Aorta (tissue), 5 donors: ENCODE measurements at regions not wholly inside any gene's neighbourhood (a gene's known extent, or its start where the extent isn't known, plus 50 kb on each side); places are given as distances from the start of the nearest gene placed in this dataset.
"Not testable (repeated sequence)": the region's sequence is repeated elsewhere in the genome, so short reads cannot be mapped to it uniquely, and the experiment has no call there.

Experiments used
- ATAC-seq: fragments of 200-7000 bp; cut with Tn5 transposase; one replicate; pipeline ENCODE4 v1.9.1; 2022; ENCODE audit warnings: moderate library complexity; ENCODE audit not compliant: low FRiP score
- DNase-seq, 2 donors: peaks; one replicate each; pipeline ENCODE4 v3.0.0-alpha.2; 2020
- H3K27ac ChIP-seq, 2 donors: one replicate each; pipeline ENCODE4 v1.5.1; 2013; ENCODE audit warnings: low read length in 2 of 2, mild to moderate bottlenecking in 2 of 2, moderate library complexity in 2 of 2, control low read depth in 1 of 2, inconsistent platforms in 1 of 2, low read depth in 1 of 2
- H3K27me3 ChIP-seq, 2 donors: one replicate each; pipeline ENCODE4 v1.6.1; 2013; ENCODE audit warnings: control low read depth in 1 of 2, low read length in 1 of 2, mild to moderate bottlenecking in 1 of 2, moderate library complexity in 1 of 2; ENCODE audit not compliant: insufficient read depth in 2 of 2, control insufficient read depth in 1 of 2
- H3K36me3 ChIP-seq, 2 donors: one replicate each; pipeline ENCODE4 v1.6.1; 2013; ENCODE audit warnings: control low read depth in 1 of 2, low read length in 1 of 2, mild to moderate bottlenecking in 1 of 2; ENCODE audit not compliant: insufficient read depth in 2 of 2, control insufficient read depth in 1 of 2
- H3K4me1 ChIP-seq, 2 donors: one replicate each; pipeline ENCODE4 v1.6.1; 2013; ENCODE audit warnings: low read length in 2 of 2, control low read depth in 1 of 2, mild to moderate bottlenecking in 1 of 2, moderate library complexity in 1 of 2; ENCODE audit not compliant: insufficient read depth in 2 of 2, control insufficient read depth in 1 of 2
- H3K4me3 ChIP-seq, 2 donors: one replicate each; pipeline ENCODE4 v1.5.1; 2013; ENCODE audit warnings: low read length in 2 of 2, control low read depth in 1 of 2, mild to moderate bottlenecking in 1 of 2
- H3K9me3 ChIP-seq: one replicate; pipeline ENCODE4 v1.6.1; 2013; ENCODE audit warnings: mild to moderate bottlenecking, low read length; ENCODE audit not compliant: control insufficient read depth
- WGBS, 2 donors: extraction: QIAGEN DNeasy Blood & Tissue Kit; methylation state at CpG; one replicate each; pipeline ENCODE4 v1.1.7; 2013; 5-methylcytosine and 5-hydroxymethylcytosine counted together
- intact Hi-C, 2 donors: fragments of 100-400 bp; cut with DNase I; formaldehyde crosslinking; loops; one replicate each; pipeline versions ENCODE4 v1.14.2 to v1.15.0; 2022
- donor health status: healthy with polysubstance abuse.
- donor health status: Bipolar disorder and iron deficiency.
- donor health status: DM: no; HTN: no; CAD: no.
- donor health status: DM: no; HTN: no; CAD: no.
- donor health status: DM: yes; HTN: yes; CAD: no.

GRCh38 chr14:37723515-37723914 is 128.1 kb downstream of the TTC6 start:
- no peaks in the 10 kb centered on the region for H3K36me3 ChIP-seq
- 44 to 45% methylated on average over 4 of the region's 4 CpGs for WGBS, 2 donors
- no peaks in the 10 kb centered on the region for H3K27me3 ChIP-seq
- no peak overlapping the region for H3K4me3 ChIP-seq
- no peak for ATAC-seq
- no peaks in the 10 kb centered on the region for H3K9me3 ChIP-seq
- intact Hi-C loops, result no loop called here
- no peak for DNase-seq
- no peaks in the 10 kb centered on the region for H3K4me1 ChIP-seq
- no peak overlapping the region for H3K27ac ChIP-seq

DNA sequence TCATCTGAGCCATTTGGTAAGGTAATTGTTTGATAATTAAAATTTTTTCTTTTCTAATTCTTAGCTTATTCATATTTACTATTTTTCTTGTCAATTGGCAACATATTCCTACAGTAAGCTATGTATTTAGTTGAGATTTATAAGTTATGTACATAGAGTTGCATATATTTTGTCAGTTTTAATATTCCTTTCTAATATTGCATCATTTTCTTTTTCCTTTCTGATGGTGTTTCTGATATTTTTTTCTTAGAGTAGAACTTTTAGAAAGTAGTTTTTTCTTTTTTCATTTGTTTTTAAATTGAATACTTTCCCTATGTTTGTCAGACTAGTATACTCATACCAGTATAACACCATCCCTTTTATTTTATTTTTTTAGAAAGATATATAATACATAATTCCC is 131.3 kb downstream of the TTC6 start:
- no peaks in the 10 kb centered on the region for H3K27me3 ChIP-seq
- intact Hi-C loops, result no loop called here
- DNase-seq (no peak), ATAC-seq (no peak)
- no peaks in the 10 kb centered on the region for H3K36me3 ChIP-seq
- H3K9me3 ChIP-seq, result no peaks in the 10 kb centered on the region
- no peak overlapping the region for H3K4me3 ChIP-seq
- H3K27ac ChIP-seq, result no peak overlapping the region
- no peaks in the 10 kb centered on the region for H3K4me1 ChIP-seq

DNA sequence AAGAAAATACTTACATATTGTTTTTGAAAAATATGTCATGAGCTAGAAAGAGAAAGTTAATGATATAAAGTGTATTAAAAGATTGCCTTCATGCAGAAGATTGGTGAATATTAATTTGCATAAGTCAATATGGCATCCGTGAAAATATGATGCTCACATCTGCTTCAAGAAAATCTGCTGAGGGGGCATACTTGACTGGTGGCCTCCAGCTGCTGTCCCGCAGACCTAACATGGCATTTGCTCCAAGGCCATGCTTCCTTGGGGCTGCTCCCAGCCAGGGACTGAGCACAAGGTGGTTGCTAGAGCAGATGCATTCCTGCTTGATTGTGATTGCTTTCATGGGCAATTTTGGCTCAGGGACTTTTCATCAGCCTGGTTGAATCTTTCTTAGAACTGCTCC is 133.8 kb downstream of the TTC6 start:
- intact Hi-C loops, result no loop called here
- no peak for ATAC-seq
- WGBS, 2 donors, result 87 to 91% methylated on average over 2 of the region's 2 CpGs

GRCh38 chr14:37731094-37731493 is 135.7 kb downstream of the TTC6 start:
- Histone ChIP-seq H3K27ac (no peak overlapping the region), H3K9me3 (no peaks in the 10 kb centered on the region), H3K27me3 (no peaks in the 10 kb centered on the region), H3K4me3 (no peak overlapping the region), H3K36me3 (no peaks in the 10 kb centered on the region), H3K4me1 (no peaks in the 10 kb centered on the region)
- ATAC-seq, result no peak
- no peak for DNase-seq
- intact Hi-C loops, result no loop called here
- WGBS, 2 donors, result 35 to 53% methylated on average over 4 of the region's 4 CpGs

More for the DNA sequence above, 133.8 kb downstream of the TTC6 start:
- Histone ChIP-seq H3K9me3 (no peaks in the 10 kb centered on the region), H3K4me1 (no peaks in the 10 kb centered on the region), H3K4me3 (no peak overlapping the region), H3K27ac (no peak overlapping the region), H3K27me3 (no peaks in the 10 kb centered on the region), H3K36me3 (no peaks in the 10 kb centered on the region)
- DNase-seq, result no peak

GRCh38 chr14:37745657-37746056 is 150.2 kb downstream of the TTC6 start:
- H3K36me3 ChIP-seq, result no peaks in the 10 kb centered on the region
- H3K27ac ChIP-seq, result no peak overlapping the region
- DNase-seq (no peak), ATAC-seq (no peak)
- no peak overlapping the region for H3K4me3 ChIP-seq
- no peaks in the 10 kb centered on the region for H3K9me3 ChIP-seq
- no peaks in the 10 kb centered on the region for H3K4me1 ChIP-seq
- intact Hi-C loops, result no loop called here
- H3K27me3 ChIP-seq, result no peaks in the 10 kb centered on the region
- 62 to 78% methylated on average over 2 of the region's 2 CpGs for WGBS, 2 donors

- no peak for ATAC-seq
- Histone ChIP-seq H3K27ac (no peak overlapping the region), H3K27me3 (no peaks in the 10 kb centered on the region), H3K9me3 (no peaks in the 10 kb centered on the region), H3K4me1 (no peaks in the 10 kb centered on the region), H3K36me3 (no peaks in the 10 kb centered on the region), H3K4me3 (no peak overlapping the region)
- intact Hi-C loops, result no loop called here
- DNase-seq, result no peak
- 74 to 79% methylated on average over 1 of the region's 1 CpG for WGBS, 2 donors
Measured at GRCh38 chr14:37746140-37746832, 150.9 kb downstream of the TTC6 start.

DNA sequence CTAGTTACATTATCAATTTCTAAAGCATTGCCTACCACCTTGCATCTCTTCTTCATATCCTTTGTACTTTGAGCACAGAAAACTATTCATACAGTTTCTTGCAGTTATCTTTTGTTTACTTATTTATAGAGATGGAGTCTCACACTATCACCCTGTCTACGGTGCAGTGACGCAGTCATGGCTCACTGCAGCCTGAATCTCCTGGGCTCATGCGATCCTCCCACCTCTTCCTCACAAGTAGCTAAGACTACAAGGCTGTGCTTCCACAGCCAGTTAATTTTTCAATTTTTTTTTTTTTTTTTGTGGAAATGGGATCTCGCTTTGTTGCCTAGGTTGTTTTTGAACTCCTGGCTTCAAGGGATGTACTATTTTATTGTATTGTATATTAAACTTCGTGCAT is 158.0 kb downstream of the TTC6 start:
- ATAC-seq, result no peak
- no peaks in the 10 kb centered on the region for H3K36me3 ChIP-seq
- H3K9me3 ChIP-seq, result no peaks in the 10 kb centered on the region
- H3K4me3 ChIP-seq, result no peak overlapping the region
- no peak for DNase-seq
- no peaks in the 10 kb centered on the region for H3K27me3 ChIP-seq
- H3K4me1 ChIP-seq, result no peaks in the 10 kb centered on the region
- WGBS, 2 donors, result 78% methylated on average over 5 of the region's 5 CpGs
- intact Hi-C loops, result loop anchor here in 1 of 2 donors (5.0 kb wide), 1 partner anchor 1171 kb away; the partner anchor contains the start of gene NKX2-8
- no peak overlapping the region for H3K27ac ChIP-seq

DNA sequence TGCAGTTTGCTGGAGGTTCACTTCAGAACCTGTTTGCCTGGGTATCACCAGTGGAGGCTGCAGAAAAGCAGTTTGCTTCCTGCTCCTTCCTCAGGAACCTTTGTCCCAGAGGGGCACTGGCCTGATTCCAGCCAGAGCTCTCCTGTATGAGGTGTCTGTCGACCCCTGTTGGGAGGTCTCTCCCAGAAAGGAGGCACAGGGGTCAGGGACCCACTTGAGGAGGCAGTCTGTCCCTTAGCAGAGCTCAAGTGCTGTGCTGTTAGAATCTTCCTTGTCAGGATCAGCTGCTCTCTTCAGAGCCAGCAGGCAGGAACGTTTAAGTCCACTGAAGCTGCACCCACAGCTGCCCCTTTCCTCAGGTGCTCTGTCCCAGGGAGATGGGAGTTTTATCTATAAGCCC is 164.8 kb downstream of the TTC6 start:
- DNase-seq, H3K27me3 ChIP-seq, H3K27ac ChIP-seq, H3K9me3 ChIP-seq, ATAC-seq, H3K36me3 ChIP-seq, H3K4me3 ChIP-seq, intact Hi-C loops, H3K4me1 ChIP-seq: not testable (repeated sequence)
- 34 to 47% methylated on average over 2 of the region's 2 CpGs for WGBS, 2 donors

GRCh38 chr14:37763266-37763665 is 167.8 kb downstream of the TTC6 start:
- no peaks in the 10 kb centered on the region for H3K36me3 ChIP-seq
- 72 to 82% methylated on average over 3 of the region's 3 CpGs for WGBS, 2 donors
- intact Hi-C loops, result no loop called here
- H3K4me1 ChIP-seq, result no peaks in the 10 kb centered on the region
- no peak for DNase-seq
- no peak overlapping the region for H3K27ac ChIP-seq
- H3K4me3 ChIP-seq, result no peak overlapping the region
- H3K9me3 ChIP-seq, result no peaks in the 10 kb centered on the region
- no peak for ATAC-seq
- no peaks in the 10 kb centered on the region for H3K27me3 ChIP-seq
